HepG2 (cell line): ENCODE measurements at regions not wholly inside any gene's neighbourhood (a gene's known extent, or its start where the extent isn't known, plus 50 kb on each side); places are given as distances from the start of the nearest gene placed in this dataset.

Experiments
- TF ChIP-seq, protein P1 (sequence below): sonication (generic); formaldehyde crosslinking; IDR thresholded peaks from 2 replicates; pipeline ENCODE4 v1.4.0; 2020; ENCODE audit warnings: missing genetic modification reagents

GRCh38 chr2:104982111-104982510 lies 55.8 kb upstream of the MRPS9 start (continued):
- TF ChIP-seq, protein P1, sequence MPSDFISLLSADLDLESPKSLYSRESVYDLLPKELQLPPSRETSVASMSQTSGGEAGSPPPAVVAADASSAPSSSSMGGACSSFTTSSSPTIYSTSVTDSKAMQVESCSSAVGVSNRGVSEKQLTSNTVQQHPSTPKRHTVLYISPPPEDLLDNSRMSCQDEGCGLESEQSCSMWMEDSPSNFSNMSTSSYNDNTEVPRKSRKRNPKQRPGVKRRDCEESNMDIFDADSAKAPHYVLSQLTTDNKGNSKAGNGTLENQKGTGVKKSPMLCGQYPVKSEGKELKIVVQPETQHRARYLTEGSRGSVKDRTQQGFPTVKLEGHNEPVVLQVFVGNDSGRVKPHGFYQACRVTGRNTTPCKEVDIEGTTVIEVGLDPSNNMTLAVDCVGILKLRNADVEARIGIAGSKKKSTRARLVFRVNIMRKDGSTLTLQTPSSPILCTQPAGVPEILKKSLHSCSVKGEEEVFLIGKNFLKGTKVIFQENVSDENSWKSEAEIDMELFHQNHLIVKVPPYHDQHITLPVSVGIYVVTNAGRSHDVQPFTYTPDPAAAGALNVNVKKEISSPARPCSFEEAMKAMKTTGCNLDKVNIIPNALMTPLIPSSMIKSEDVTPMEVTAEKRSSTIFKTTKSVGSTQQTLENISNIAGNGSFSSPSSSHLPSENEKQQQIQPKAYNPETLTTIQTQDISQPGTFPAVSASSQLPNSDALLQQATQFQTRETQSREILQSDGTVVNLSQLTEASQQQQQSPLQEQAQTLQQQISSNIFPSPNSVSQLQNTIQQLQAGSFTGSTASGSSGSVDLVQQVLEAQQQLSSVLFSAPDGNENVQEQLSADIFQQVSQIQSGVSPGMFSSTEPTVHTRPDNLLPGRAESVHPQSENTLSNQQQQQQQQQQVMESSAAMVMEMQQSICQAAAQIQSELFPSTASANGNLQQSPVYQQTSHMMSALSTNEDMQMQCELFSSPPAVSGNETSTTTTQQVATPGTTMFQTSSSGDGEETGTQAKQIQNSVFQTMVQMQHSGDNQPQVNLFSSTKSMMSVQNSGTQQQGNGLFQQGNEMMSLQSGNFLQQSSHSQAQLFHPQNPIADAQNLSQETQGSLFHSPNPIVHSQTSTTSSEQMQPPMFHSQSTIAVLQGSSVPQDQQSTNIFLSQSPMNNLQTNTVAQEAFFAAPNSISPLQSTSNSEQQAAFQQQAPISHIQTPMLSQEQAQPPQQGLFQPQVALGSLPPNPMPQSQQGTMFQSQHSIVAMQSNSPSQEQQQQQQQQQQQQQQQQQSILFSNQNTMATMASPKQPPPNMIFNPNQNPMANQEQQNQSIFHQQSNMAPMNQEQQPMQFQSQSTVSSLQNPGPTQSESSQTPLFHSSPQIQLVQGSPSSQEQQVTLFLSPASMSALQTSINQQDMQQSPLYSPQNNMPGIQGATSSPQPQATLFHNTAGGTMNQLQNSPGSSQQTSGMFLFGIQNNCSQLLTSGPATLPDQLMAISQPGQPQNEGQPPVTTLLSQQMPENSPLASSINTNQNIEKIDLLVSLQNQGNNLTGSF (CRISPR knock-in tag): no peak
